Prostate gland (tissue), 2 donors: ENCODE measurements at regions not wholly inside any gene's neighbourhood (a gene's known extent, or its start where the extent isn't known, plus 50 kb on each side); places are given as distances from the start of the nearest gene placed in this dataset.

Experiments used
- POLR2A ChIP-seq: fragments of 450-650 bp; IDR thresholded peaks from one replicate; pipeline ENCODE4 v1.6.1; 2016; ENCODE audit warnings: antibody characterized with exemption, mild to moderate bottlenecking
- POLR2AphosphoS5 ChIP-seq: sonication (generic); formaldehyde crosslinking; IDR thresholded peaks from one replicate; pipeline ENCODE4 v1.6.1; 2017; ENCODE audit warnings: antibody characterized with exemption
- TF ChIP-seq, protein P1 (sequence below), 4 experiments: fragments of 200-600 bp in 2 of 4; fragments of 450-650 bp in 2 of 4; sonication (generic) in 2 of 4; IDR thresholded peaks; 1 replicate in 3 of 4; 2 replicates in 1 of 4; pipeline ENCODE4 v1.5.1; 2016 to 2019; ENCODE audit warnings: antibody characterized with exemption in 4 of 4, mild to moderate bottlenecking in 2 of 4, moderate library complexity in 2 of 4

DNA sequence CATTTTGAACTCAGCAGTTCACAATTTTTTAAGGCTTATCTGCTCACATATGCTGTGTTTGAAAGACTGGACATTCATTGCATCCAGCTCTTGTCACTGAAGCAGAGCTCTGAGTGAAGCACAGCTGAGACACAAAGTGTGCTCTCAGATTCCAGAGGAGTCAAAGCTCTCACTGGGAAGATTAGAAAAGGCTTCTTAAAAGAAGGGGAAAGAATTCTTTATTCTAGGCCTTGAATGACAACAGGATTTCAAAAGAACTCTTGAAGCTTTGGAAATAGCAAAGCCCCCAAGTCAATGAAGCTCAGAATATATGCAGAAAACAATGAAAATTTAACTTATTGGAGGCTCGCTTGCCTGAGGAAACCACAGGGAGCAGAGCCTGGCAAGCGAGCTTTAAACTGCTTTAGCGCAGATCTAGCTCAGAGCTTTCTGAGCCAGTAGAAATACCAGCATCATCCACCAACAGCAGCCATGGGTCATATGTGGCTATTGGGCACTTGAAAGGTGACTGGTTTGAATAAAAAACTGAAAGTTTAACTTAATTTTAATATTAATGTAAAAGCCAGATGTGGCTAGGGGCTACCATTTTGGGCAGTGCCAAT is 369.7 kb downstream of the OSR1 start:
- TF ChIP-seq, protein P1, sequence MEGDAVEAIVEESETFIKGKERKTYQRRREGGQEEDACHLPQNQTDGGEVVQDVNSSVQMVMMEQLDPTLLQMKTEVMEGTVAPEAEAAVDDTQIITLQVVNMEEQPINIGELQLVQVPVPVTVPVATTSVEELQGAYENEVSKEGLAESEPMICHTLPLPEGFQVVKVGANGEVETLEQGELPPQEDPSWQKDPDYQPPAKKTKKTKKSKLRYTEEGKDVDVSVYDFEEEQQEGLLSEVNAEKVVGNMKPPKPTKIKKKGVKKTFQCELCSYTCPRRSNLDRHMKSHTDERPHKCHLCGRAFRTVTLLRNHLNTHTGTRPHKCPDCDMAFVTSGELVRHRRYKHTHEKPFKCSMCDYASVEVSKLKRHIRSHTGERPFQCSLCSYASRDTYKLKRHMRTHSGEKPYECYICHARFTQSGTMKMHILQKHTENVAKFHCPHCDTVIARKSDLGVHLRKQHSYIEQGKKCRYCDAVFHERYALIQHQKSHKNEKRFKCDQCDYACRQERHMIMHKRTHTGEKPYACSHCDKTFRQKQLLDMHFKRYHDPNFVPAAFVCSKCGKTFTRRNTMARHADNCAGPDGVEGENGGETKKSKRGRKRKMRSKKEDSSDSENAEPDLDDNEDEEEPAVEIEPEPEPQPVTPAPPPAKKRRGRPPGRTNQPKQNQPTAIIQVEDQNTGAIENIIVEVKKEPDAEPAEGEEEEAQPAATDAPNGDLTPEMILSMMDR (IDR thresholded peaks at IDR 0.05): no peak
- no peak for TF ChIP-seq POLR2A
- TF ChIP-seq POLR2AphosphoS5: no peak
